ENCODE measurements at regions not wholly inside any gene's neighbourhood (a gene's known extent, or its start where the extent isn't known, plus 50 kb on each side); places are given as distances from the start of the nearest gene placed in this dataset.

GRCh38 chr22:49216579-49216978 lies 611.1 kb downstream of the BRD1 start:
- no peak overlapping the region for H3K4me3 ChIP-seq (replicated peaks; ENCODE audit: insufficient read depth, low read length)
- no peaks in the 10 kb centered on the region for H3K27me3 ChIP-seq (ENCODE audit: insufficient read depth, poor library complexity, severe bottlenecking)
- TF ChIP-seq POLR2AphosphoS5 (IDR thresholded peaks at IDR 0.05; ENCODE audit: low read depth) (no peak), GABPA (IDR thresholded peaks at IDR 0.05; ENCODE audit: low read depth) (no peak), CTCF (IDR thresholded peaks at IDR 0.05; ENCODE audit: insufficient read depth, low read length) (no peak), SPI1 (IDR thresholded peaks at IDR 0.05; ENCODE audit: borderline replicate concordance, low read depth) (no peak), REST (IDR thresholded peaks at IDR 0.05; ENCODE audit: insufficient replicate concordance, low read depth) (no peak)
- no peak overlapping the region for H3K27ac ChIP-seq (replicated peaks)
- DNase-seq (ENCODE audit: low read depth in 1 of 2, low spot score in 1 of 2) = no peak

- no peak for DNase-seq (ENCODE audit: low read depth in 1 of 2, low spot score in 1 of 2)
- Histone ChIP-seq H3K27ac (replicated peaks) (no peak overlapping the region), H3K27me3 (ENCODE audit: insufficient read depth, poor library complexity, severe bottlenecking) (no peaks in the 10 kb centered on the region), H3K4me3 (replicated peaks; ENCODE audit: insufficient read depth, low read length) (no peak overlapping the region)
- TF ChIP-seq CTCF (IDR thresholded peaks at IDR 0.05; ENCODE audit: insufficient read depth, low read length) (no peak), GABPA (IDR thresholded peaks at IDR 0.05; ENCODE audit: low read depth) (no peak), REST (IDR thresholded peaks at IDR 0.05; ENCODE audit: insufficient replicate concordance, low read depth) (no peak), POLR2AphosphoS5 (IDR thresholded peaks at IDR 0.05; ENCODE audit: low read depth) (no peak), SPI1 (IDR thresholded peaks at IDR 0.05; ENCODE audit: borderline replicate concordance, low read depth) (no peak)
These were observed 611.8 kb downstream of the BRD1 start for GRCh38 chr22:49215840-49216239.

GRCh38 chr22:49214976-49215375 lies 612.7 kb downstream of the BRD1 start:
- Histone ChIP-seq H3K27ac (replicated peaks) (no peak overlapping the region), H3K27me3 (ENCODE audit: insufficient read depth, poor library complexity, severe bottlenecking) (no peaks in the 10 kb centered on the region), H3K4me3 (replicated peaks; ENCODE audit: insufficient read depth, low read length) (no peak overlapping the region)
- no peak for DNase-seq (ENCODE audit: low read depth in 1 of 2, low spot score in 1 of 2)
- TF ChIP-seq GABPA (IDR thresholded peaks at IDR 0.05; ENCODE audit: low read depth) = no peak
- TF ChIP-seq REST (IDR thresholded peaks at IDR 0.05; ENCODE audit: insufficient replicate concordance, low read depth) = no peak
- no peak for TF ChIP-seq POLR2AphosphoS5 (IDR thresholded peaks at IDR 0.05; ENCODE audit: low read depth)
- TF ChIP-seq SPI1 (IDR thresholded peaks at IDR 0.05; ENCODE audit: borderline replicate concordance, low read depth) = no peak
- no peak for TF ChIP-seq CTCF (IDR thresholded peaks at IDR 0.05; ENCODE audit: insufficient read depth, low read length)

Measured in HL-60 (cell line).